GM23338 (cell line): ENCODE measurements at regions not wholly inside any gene's neighbourhood (a gene's known extent, or its start where the extent isn't known, plus 50 kb on each side); places are given as distances from the start of the nearest gene placed in this dataset.

Source experiments
- ATAC-seq: fragments of 200-7000 bp; cut with Tn5 transposase; 3 replicates; pipeline ENCODE4 v1.9.1; 2020
- DNase-seq: peaks from one replicate; pipeline ENCODE4 v3.0.0-alpha.2; 2015; ENCODE audit warnings: low spot score
- H2AFZ ChIP-seq: fragments of 200-600 bp; sonication (generic); 2 replicates; pipeline ENCODE4 v1.8.0; 2016; ENCODE audit warnings: antibody characterized with exemption, mild to moderate bottlenecking, moderate library complexity
- H3F3A ChIP-seq: fragments of 200-600 bp; sonication (generic); replicated peaks from 2 replicates; pipeline ENCODE4 v1.8.0; 2017; ENCODE audit warnings: antibody characterized with exemption, mixed run types, low read depth
- H3K27ac ChIP-seq: fragments of 200-600 bp; sonication (generic); 2 replicates; pipeline ENCODE4 v1.6.1; 2016; ENCODE audit warnings: low read depth
- H3K27me3 ChIP-seq: fragments of 200-600 bp; sonication (generic); 2 replicates; pipeline ENCODE4 v1.8.0; 2016; ENCODE audit warnings: mild to moderate bottlenecking, mixed run types, moderate library complexity; ENCODE audit not compliant: insufficient read depth
- H3K36me3 ChIP-seq: fragments of 200-600 bp; sonication (generic); 2 replicates; pipeline ENCODE4 v1.8.0; 2016; ENCODE audit warnings: mild to moderate bottlenecking; ENCODE audit not compliant: insufficient read depth
- H3K4me1 ChIP-seq: fragments of 200-600 bp; sonication (generic); 2 replicates; pipeline ENCODE4 v1.8.0; 2016; ENCODE audit warnings: mild to moderate bottlenecking, moderate library complexity; ENCODE audit not compliant: insufficient read depth
- H3K4me2 ChIP-seq: fragments of 200-600 bp; sonication (generic); 2 replicates; pipeline ENCODE4 v1.7.1; 2017; ENCODE audit warnings: mixed run types
- H3K4me3 ChIP-seq: fragments of 200-600 bp; sonication (generic); 2 replicates; pipeline ENCODE4 v1.6.1; 2016; ENCODE audit warnings: mixed run types
- H3K79me2 ChIP-seq: fragments of 200-600 bp; sonication (generic); replicated peaks from 2 replicates; pipeline ENCODE4 v1.8.0; 2017; ENCODE audit warnings: mild to moderate bottlenecking; ENCODE audit not compliant: insufficient read depth
- H3K9me2 ChIP-seq: fragments of 200-600 bp; sonication (generic); 2 replicates; pipeline ENCODE4 v1.8.0; 2017; ENCODE audit not compliant: insufficient read depth
- H4K20me1 ChIP-seq: fragments of 200-600 bp; sonication (generic); replicated peaks from 2 replicates; pipeline ENCODE4 v1.8.0; 2017; ENCODE audit warnings: mild to moderate bottlenecking; ENCODE audit not compliant: insufficient read depth
- H3K27ac Mint-ChIP-seq: 2 replicates; pipeline ENCODE4 v1.8.0; 2020; ENCODE audit warnings: inconsistent platforms, mild to moderate bottlenecking, moderate library complexity, mixed read lengths
- H3K27me3 Mint-ChIP-seq: 3 replicates; pipeline ENCODE4 v1.8.0; 2022; ENCODE audit warnings: low read depth, mild to moderate bottlenecking, moderate library complexity, mixed read lengths, inconsistent platforms; ENCODE audit not compliant: insufficient read depth, poor library complexity
- H3K36me3 Mint-ChIP-seq: 3 replicates; pipeline ENCODE4 v1.8.0; 2021; ENCODE audit warnings: low read depth, mild to moderate bottlenecking, inconsistent platforms, moderate library complexity, mixed read lengths
- H3K4me1 Mint-ChIP-seq: 3 replicates; pipeline ENCODE4 v1.8.0; 2020; ENCODE audit warnings: mild to moderate bottlenecking, inconsistent platforms, mixed read lengths
- H3K4me3 Mint-ChIP-seq: 3 replicates; pipeline ENCODE4 v1.8.0; 2021; ENCODE audit warnings: moderate library complexity, mild to moderate bottlenecking, inconsistent platforms, mixed read lengths
- H3K9me3 Mint-ChIP-seq: 3 replicates; pipeline ENCODE4 v1.8.0; 2020; ENCODE audit warnings: moderate library complexity, mild to moderate bottlenecking, inconsistent platforms, mixed read lengths
- CREB1 ChIP-seq: fragments of 250-450 bp; sonication (Bioruptor Pico); IDR thresholded peaks from 2 replicates; pipeline ENCODE4 v1.5.0; 2020; ENCODE audit warnings: low read depth, mild to moderate bottlenecking, moderate library complexity
- EZH2 ChIP-seq: fragments of 200-600 bp; sonication (generic); IDR thresholded peaks from one replicate; pipeline ENCODE4 v1.8.0; 2017; ENCODE audit warnings: antibody characterized with exemption, mild to moderate bottlenecking, low read depth; ENCODE audit not compliant: unreplicated experiment
- EZH2phosphoT487 ChIP-seq: fragments of 200-600 bp; sonication (generic); IDR thresholded peaks from one replicate; pipeline ENCODE4 v1.8.1; 2018; ENCODE audit warnings: antibody characterized with exemption; ENCODE audit not compliant: unreplicated experiment
- JUNB ChIP-seq: IDR thresholded peaks from one replicate; pipeline ENCODE4 v1.6.1; 2016; ENCODE audit warnings: antibody characterized with exemption; ENCODE audit not compliant: unreplicated experiment
- NANOG ChIP-seq: IDR thresholded peaks from 2 replicates; pipeline ENCODE4 v1.6.1; 2016; ENCODE audit warnings: antibody characterized with exemption, borderline replicate concordance
- POLR2AphosphoS5 ChIP-seq: IDR thresholded peaks from 2 replicates; pipeline ENCODE4 v1.6.1; 2016; ENCODE audit warnings: antibody characterized with exemption, low read depth
- STAT1 ChIP-seq: IDR thresholded peaks from one replicate; pipeline ENCODE4 v1.6.1; 2016; ENCODE audit warnings: antibody characterized with exemption; ENCODE audit not compliant: unreplicated experiment
- ZNF114 ChIP-seq: fragments of 250-450 bp; sonication (Bioruptor Pico); IDR thresholded peaks from 2 replicates; pipeline ENCODE4 v1.5.0; 2020; ENCODE audit warnings: mild to moderate bottlenecking, moderate library complexity
- ZNF331 ChIP-seq: fragments of 250-450 bp; sonication (Bioruptor Pico); IDR thresholded peaks from 2 replicates; pipeline ENCODE4 v1.5.0; 2020; ENCODE audit warnings: low read depth, mild to moderate bottlenecking, moderate library complexity
- TF ChIP-seq, protein P1 (sequence below): fragments of 250-450 bp; sonication (Bioruptor Pico); IDR thresholded peaks from 2 replicates; pipeline ENCODE4 v1.5.0; 2020; ENCODE audit warnings: mild to moderate bottlenecking, moderate library complexity
- TF ChIP-seq, protein P2 (sequence below), 2 experiments: fragments of 200-600 bp in 1 of 2; sonication (generic) in 1 of 2; conservative IDR thresholded peaks; 2 replicates each; pipeline versions ENCODE4 v1.5.1 to v1.6.1; 2016 to 2017; ENCODE audit warnings: antibody characterized with exemption in 2 of 2, low read depth in 2 of 2, mild to moderate bottlenecking in 2 of 2, moderate library complexity in 1 of 2
- TF ChIP-seq, protein P3 (sequence below): IDR thresholded peaks from 2 replicates; pipeline ENCODE4 v1.6.1; 2016; ENCODE audit warnings: antibody characterized with exemption
- TF ChIP-seq, protein P4 (sequence below): IDR thresholded peaks from one replicate; pipeline ENCODE4 v1.6.1; 2018; ENCODE audit warnings: antibody characterized with exemption; ENCODE audit not compliant: unreplicated experiment

DNA sequence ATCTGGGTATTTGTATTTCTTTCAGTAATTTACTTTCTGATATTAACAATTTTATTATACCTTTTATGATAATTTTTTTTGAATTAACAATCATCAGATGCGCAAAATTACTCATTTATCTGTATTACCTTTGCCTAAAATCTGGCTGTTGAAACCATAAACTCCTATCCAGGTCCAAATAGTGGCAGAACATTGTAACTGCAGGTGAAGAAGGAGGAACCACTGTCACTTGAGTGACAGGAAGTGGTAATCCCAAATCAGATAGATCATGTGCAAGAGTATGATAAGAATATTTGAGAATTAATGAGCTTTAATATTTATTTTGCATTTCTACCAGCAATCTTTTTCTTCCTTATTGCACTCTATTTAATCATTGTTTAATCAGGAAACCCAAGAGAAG lies 139.3 kb upstream of the TLE4 start (continued):
- TF ChIP-seq, protein P1, sequence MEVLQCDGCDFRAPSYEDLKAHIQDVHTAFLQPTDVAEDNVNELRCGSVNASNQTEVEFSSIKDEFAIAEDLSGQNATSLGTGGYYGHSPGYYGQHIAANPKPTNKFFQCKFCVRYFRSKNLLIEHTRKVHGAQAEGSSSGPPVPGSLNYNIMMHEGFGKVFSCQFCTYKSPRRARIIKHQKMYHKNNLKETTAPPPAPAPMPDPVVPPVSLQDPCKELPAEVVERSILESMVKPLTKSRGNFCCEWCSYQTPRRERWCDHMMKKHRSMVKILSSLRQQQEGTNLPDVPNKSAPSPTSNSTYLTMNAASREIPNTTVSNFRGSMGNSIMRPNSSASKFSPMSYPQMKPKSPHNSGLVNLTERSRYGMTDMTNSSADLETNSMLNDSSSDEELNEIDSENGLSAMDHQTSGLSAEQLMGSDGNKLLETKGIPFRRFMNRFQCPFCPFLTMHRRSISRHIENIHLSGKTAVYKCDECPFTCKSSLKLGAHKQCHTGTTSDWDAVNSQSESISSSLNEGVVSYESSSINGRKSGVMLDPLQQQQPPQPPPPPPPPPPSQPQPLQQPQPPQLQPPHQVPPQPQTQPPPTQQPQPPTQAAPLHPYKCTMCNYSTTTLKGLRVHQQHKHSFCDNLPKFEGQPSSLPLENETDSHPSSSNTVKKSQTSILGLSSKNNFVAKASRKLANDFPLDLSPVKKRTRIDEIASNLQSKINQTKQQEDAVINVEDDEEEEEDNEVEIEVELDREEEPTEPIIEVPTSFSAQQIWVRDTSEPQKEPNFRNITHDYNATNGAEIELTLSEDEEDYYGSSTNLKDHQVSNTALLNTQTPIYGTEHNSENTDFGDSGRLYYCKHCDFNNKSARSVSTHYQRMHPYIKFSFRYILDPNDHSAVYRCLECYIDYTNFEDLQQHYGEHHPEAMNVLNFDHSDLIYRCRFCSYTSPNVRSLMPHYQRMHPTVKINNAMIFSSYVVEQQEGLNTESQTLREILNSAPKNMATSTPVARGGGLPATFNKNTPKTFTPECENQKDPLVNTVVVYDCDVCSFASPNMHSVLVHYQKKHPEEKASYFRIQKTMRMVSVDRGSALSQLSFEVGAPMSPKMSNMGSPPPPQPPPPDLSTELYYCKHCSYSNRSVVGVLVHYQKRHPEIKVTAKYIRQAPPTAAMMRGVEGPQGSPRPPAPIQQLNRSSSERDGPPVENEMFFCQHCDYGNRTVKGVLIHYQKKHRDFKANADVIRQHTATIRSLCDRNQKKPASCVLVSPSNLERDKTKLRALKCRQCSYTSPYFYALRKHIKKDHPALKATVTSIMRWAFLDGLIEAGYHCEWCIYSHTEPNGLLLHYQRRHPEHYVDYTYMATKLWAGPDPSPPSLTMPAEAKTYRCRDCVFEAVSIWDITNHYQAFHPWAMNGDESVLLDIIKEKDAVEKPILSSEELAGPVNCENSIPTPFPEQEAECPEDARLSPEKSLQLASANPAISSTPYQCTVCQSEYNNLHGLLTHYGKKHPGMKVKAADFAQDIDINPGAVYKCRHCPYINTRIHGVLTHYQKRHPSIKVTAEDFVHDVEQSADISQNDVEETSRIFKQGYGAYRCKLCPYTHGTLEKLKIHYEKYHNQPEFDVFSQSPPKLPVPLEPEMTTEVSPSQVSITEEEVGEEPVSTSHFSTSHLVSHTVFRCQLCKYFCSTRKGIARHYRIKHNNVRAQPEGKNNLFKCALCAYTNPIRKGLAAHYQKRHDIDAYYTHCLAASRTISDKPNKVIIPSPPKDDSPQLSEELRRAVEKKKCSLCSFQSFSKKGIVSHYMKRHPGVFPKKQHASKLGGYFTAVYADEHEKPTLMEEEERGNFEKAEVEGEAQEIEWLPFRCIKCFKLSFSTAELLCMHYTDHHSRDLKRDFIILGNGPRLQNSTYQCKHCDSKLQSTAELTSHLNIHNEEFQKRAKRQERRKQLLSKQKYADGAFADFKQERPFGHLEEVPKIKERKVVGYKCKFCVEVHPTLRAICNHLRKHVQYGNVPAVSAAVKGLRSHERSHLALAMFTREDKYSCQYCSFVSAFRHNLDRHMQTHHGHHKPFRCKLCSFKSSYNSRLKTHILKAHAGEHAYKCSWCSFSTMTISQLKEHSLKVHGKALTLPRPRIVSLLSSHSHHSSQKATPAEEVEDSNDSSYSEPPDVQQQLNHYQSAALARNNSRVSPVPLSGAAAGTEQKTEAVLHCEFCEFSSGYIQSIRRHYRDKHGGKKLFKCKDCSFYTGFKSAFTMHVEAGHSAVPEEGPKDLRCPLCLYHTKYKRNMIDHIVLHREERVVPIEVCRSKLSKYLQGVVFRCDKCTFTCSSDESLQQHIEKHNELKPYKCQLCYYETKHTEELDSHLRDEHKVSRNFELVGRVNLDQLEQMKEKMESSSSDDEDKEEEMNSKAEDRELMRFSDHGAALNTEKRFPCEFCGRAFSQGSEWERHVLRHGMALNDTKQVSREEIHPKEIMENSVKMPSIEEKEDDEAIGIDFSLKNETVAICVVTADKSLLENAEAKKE, result no peak

DNA sequence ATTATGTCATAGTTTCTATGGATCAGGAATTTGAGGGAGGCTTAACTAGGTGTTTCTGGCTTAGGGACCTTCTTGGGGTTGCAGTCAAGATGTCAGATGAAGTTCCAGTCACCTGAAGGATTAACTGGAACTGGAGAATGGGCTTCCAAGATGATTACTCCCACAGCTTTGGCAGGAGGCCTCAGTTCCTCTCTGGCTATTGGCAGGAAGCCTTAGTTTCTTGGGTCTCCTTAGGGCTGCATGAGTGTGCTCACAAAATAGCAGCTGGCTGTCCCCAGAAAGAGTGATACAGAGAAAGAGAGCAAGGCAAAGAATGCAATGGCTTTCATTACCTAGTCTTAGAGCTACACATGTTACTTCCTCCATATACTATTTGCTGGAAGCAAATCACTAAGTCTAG lies 138.1 kb upstream of the TLE4 start:
- Histone ChIP-seq H3K4me3 (no peak overlapping the region), H3K27ac (no peak overlapping the region), H3K79me2 (no peaks in the 10 kb centered on the region), H3K4me2 (no peak overlapping the region), H2AFZ (no peak overlapping the region), H4K20me1 (no peaks in the 10 kb centered on the region), H3K9me2 (no peaks in the 10 kb centered on the region), H3K27me3 (peaks cover 8% of the 10 kb centered on the region), H3K4me1 (no peaks in the 10 kb centered on the region), H3F3A (no peaks in the 10 kb centered on the region), H3K36me3 (no peaks in the 10 kb centered on the region)
- DNase-seq, result no peak
- peaks cover 2% of the 10 kb centered on the region for H3K27me3 Mint-ChIP-seq
- H3K36me3 Mint-ChIP-seq, result no peaks in the 10 kb centered on the region
- H3K4me1 Mint-ChIP-seq, result 0 out of 3 replicates have a peak, but pooled peaks cover 2% of the 10 kb centered on the region
- no peaks in the 10 kb centered on the region for H3K9me3 Mint-ChIP-seq
- no peak overlapping the region for H3K27ac Mint-ChIP-seq
- no peak for ATAC-seq
- H3K4me3 Mint-ChIP-seq, result no peak overlapping the region
- TF ChIP-seq, protein P2, sequence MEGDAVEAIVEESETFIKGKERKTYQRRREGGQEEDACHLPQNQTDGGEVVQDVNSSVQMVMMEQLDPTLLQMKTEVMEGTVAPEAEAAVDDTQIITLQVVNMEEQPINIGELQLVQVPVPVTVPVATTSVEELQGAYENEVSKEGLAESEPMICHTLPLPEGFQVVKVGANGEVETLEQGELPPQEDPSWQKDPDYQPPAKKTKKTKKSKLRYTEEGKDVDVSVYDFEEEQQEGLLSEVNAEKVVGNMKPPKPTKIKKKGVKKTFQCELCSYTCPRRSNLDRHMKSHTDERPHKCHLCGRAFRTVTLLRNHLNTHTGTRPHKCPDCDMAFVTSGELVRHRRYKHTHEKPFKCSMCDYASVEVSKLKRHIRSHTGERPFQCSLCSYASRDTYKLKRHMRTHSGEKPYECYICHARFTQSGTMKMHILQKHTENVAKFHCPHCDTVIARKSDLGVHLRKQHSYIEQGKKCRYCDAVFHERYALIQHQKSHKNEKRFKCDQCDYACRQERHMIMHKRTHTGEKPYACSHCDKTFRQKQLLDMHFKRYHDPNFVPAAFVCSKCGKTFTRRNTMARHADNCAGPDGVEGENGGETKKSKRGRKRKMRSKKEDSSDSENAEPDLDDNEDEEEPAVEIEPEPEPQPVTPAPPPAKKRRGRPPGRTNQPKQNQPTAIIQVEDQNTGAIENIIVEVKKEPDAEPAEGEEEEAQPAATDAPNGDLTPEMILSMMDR (conservative IDR thresholded peaks at IDR 0.05; ENCODE audit: low read depth in 2 of 2), result no peak
- TF ChIP-seq NANOG, result no peak
- TF ChIP-seq EZH2, result no peak
- no peak for TF ChIP-seq JUNB
- no peak for TF ChIP-seq ZNF114
- TF ChIP-seq, protein P3, sequence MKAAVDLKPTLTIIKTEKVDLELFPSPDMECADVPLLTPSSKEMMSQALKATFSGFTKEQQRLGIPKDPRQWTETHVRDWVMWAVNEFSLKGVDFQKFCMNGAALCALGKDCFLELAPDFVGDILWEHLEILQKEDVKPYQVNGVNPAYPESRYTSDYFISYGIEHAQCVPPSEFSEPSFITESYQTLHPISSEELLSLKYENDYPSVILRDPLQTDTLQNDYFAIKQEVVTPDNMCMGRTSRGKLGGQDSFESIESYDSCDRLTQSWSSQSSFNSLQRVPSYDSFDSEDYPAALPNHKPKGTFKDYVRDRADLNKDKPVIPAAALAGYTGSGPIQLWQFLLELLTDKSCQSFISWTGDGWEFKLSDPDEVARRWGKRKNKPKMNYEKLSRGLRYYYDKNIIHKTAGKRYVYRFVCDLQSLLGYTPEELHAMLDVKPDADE, result no peak
- TF ChIP-seq, protein P4, sequence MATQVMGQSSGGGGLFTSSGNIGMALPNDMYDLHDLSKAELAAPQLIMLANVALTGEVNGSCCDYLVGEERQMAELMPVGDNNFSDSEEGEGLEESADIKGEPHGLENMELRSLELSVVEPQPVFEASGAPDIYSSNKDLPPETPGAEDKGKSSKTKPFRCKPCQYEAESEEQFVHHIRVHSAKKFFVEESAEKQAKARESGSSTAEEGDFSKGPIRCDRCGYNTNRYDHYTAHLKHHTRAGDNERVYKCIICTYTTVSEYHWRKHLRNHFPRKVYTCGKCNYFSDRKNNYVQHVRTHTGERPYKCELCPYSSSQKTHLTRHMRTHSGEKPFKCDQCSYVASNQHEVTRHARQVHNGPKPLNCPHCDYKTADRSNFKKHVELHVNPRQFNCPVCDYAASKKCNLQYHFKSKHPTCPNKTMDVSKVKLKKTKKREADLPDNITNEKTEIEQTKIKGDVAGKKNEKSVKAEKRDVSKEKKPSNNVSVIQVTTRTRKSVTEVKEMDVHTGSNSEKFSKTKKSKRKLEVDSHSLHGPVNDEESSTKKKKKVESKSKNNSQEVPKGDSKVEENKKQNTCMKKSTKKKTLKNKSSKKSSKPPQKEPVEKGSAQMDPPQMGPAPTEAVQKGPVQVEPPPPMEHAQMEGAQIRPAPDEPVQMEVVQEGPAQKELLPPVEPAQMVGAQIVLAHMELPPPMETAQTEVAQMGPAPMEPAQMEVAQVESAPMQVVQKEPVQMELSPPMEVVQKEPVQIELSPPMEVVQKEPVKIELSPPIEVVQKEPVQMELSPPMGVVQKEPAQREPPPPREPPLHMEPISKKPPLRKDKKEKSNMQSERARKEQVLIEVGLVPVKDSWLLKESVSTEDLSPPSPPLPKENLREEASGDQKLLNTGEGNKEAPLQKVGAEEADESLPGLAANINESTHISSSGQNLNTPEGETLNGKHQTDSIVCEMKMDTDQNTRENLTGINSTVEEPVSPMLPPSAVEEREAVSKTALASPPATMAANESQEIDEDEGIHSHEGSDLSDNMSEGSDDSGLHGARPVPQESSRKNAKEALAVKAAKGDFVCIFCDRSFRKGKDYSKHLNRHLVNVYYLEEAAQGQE, result no peak
- TF ChIP-seq STAT1, result no peak
- no peak for TF ChIP-seq EZH2phosphoT487
- TF ChIP-seq ZNF331 (CRISPR knock-in tag), result no peak
- TF ChIP-seq CREB1 (CRISPR knock-in tag), result no peak
- no peak for TF ChIP-seq POLR2AphosphoS5
